HepG2 (cell line): ENCODE measurements at regions not wholly inside any gene's neighbourhood (a gene's known extent, or its start where the extent isn't known, plus 50 kb on each side); places are given as distances from the start of the nearest gene placed in this dataset.

Source experiments
- CEBPB ChIP-seq: IDR thresholded peaks from 2 replicates; pipeline ENCODE4 v1.6.1; 2011; ENCODE audit warnings: low read depth, low read length, improper control_type of control experiment, borderline replicate concordance
- CTCF ChIP-seq: sonication (generic); formaldehyde crosslinking; IDR thresholded peaks from 2 replicates; pipeline ENCODE4 v1.5.0; 2020; ENCODE audit warnings: mild to moderate bottlenecking, missing genetic modification reagents, moderate library complexity
- DDIT3 ChIP-seq: sonication (generic); formaldehyde crosslinking; IDR thresholded peaks from 2 replicates; pipeline ENCODE4 v1.4.0; 2020; ENCODE audit warnings: mild to moderate bottlenecking, missing genetic modification reagents
- EP300 ChIP-seq, 3 experiments: sonication (generic) in 1 of 3; formaldehyde crosslinking in 1 of 3; IDR thresholded peaks; 2 replicates each; pipeline versions ENCODE4 v1.5.1 to v1.6.1; 2011 to 2020; ENCODE audit warnings: low read depth in 2 of 3, low read length in 2 of 3, borderline replicate concordance in 1 of 3, improper control_type of control experiment in 1 of 3, mild to moderate bottlenecking in 1 of 3, missing genetic modification reagents in 1 of 3, moderate library complexity in 1 of 3
- GATAD2A ChIP-seq: IDR thresholded peaks from 2 replicates; pipeline ENCODE4 v1.6.1; 2016
- HNRNPH1 ChIP-seq: fragments of 200-400 bp; formaldehyde crosslinking; optimal IDR thresholded peaks from 2 replicates; pipeline ENCODE3; 2017; ENCODE audit warnings: mild to moderate bottlenecking, low read depth, low read length
- PATZ1 ChIP-seq: sonication (generic); formaldehyde crosslinking; IDR thresholded peaks from 2 replicates; pipeline ENCODE4 v1.4.0; 2020; ENCODE audit warnings: missing genetic modification reagents
- POLR2AphosphoS5 ChIP-seq: IDR thresholded peaks from 2 replicates; pipeline ENCODE4 v1.6.1; 2012; ENCODE audit warnings: low read depth, low read length
- SP1 ChIP-seq, 2 experiments: fragments of 450-650 bp in 1 of 2; sonication (generic) in 1 of 2; formaldehyde crosslinking in 1 of 2; IDR thresholded peaks; 2 replicates each; pipeline versions ENCODE4 v1.4.0 to v1.6.1; 2016 to 2020; ENCODE audit warnings: missing genetic modification reagents in 1 of 2
- SP5 ChIP-seq: IDR thresholded peaks from 2 replicates; pipeline ENCODE4 v1.6.1; 2016; ENCODE audit warnings: low read depth, borderline replicate concordance
- TCF7 ChIP-seq: sonication (generic); IDR thresholded peaks from 2 replicates; pipeline ENCODE4 v1.6.1; 2016; ENCODE audit warnings: antibody characterized with exemption, low read depth
- TCF7L2 ChIP-seq: IDR thresholded peaks from 2 replicates; pipeline ENCODE4 v1.6.1; 2011; ENCODE audit warnings: mild to moderate bottlenecking, low read depth, low read length, moderate library complexity
- TGIF2 ChIP-seq: IDR thresholded peaks from 2 replicates; pipeline ENCODE4 v1.6.1; 2016; ENCODE audit warnings: control low read depth, missing compliant biosample characterization
- ZNF772 ChIP-seq: sonication (generic); formaldehyde crosslinking; IDR thresholded peaks from 2 replicates; pipeline ENCODE4 v1.5.0; 2020; ENCODE audit warnings: mild to moderate bottlenecking, missing genetic modification reagents

GRCh38 chr5:175351897-175352590 is 91.9 kb downstream of the DRD1 start:
- TF ChIP-seq DDIT3 (CRISPR knock-in tag): no peak
- TF ChIP-seq HNRNPH1: no peak
- no peak for TF ChIP-seq TCF7
- no peak for TF ChIP-seq PATZ1 (CRISPR knock-in tag)
- TF ChIP-seq EP300 (IDR thresholded peaks at IDR 0.05; ENCODE audit: low read depth in 2 of 2, low read length in 2 of 2): no peak
- no peak for TF ChIP-seq EP300 (CRISPR knock-in tag; IDR thresholded peaks at IDR 0.05; ENCODE audit: borderline replicate concordance)
- TF ChIP-seq GATAD2A (CRISPR knock-in tag): no peak
- TF ChIP-seq CTCF (CRISPR knock-in tag): no peak
- TF ChIP-seq ZNF772 (CRISPR knock-in tag): no peak
- TF ChIP-seq SP1 (IDR thresholded peaks at IDR 0.05): no peak
- TF ChIP-seq SP1 (CRISPR knock-in tag; IDR thresholded peaks at IDR 0.05): no peak
- TF ChIP-seq SP5 (CRISPR knock-in tag): no peak
- TF ChIP-seq POLR2AphosphoS5: no peak
- no peak for TF ChIP-seq TCF7L2
- TF ChIP-seq CEBPB: no peak
- no peak for TF ChIP-seq TGIF2
